ENCODE measurements at regions not wholly inside any gene's neighbourhood (a gene's known extent, or its start where the extent isn't known, plus 50 kb on each side); places are given as distances from the start of the nearest gene placed in this dataset.

DNA sequence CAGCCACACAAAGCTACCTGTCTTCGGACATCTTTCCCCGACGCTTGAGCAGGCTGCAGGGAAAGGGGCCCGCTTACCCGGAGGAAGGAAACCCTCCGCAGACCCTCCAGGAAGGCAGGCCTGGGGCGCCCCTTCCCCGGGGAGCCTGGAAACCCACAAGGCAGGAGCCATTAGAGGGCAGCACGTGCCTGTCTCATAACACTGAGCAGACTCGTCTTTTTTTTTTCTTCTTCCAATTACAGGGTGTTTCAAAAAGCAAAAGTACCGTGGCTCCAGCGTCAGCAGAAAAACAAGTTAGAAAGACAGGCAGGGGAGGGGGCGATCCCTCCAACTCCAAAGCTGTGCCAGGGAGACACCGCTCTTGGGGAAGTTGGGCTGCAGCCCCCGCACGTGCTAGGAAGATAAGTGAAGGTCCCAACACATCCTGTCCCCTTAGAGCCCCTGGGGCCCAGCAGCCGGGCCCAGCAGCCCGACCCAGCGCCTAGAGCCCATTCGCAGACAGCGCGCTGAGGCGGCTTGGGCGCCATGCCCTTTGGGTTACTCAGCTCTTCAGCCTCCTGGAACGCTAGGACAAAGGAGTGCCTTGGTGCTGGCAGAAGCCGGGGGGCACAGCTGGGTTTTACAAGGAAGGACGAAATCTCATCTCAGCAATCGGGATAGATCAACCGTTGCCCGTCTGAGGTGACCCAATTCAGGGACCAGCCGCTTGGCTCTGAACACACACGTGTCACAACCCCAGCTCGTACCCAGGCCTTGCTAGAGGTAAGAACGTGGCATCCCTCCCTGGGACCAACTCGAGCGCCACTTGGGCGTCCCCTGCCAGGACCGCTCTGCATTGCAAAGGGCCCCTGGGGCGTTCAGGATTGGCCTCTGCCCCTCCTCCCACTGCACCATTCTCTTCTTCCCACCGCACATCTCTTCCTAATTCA lies 136.3 kb downstream of the LY86 start (continued):
- TF ChIP-seq, protein P1, sequence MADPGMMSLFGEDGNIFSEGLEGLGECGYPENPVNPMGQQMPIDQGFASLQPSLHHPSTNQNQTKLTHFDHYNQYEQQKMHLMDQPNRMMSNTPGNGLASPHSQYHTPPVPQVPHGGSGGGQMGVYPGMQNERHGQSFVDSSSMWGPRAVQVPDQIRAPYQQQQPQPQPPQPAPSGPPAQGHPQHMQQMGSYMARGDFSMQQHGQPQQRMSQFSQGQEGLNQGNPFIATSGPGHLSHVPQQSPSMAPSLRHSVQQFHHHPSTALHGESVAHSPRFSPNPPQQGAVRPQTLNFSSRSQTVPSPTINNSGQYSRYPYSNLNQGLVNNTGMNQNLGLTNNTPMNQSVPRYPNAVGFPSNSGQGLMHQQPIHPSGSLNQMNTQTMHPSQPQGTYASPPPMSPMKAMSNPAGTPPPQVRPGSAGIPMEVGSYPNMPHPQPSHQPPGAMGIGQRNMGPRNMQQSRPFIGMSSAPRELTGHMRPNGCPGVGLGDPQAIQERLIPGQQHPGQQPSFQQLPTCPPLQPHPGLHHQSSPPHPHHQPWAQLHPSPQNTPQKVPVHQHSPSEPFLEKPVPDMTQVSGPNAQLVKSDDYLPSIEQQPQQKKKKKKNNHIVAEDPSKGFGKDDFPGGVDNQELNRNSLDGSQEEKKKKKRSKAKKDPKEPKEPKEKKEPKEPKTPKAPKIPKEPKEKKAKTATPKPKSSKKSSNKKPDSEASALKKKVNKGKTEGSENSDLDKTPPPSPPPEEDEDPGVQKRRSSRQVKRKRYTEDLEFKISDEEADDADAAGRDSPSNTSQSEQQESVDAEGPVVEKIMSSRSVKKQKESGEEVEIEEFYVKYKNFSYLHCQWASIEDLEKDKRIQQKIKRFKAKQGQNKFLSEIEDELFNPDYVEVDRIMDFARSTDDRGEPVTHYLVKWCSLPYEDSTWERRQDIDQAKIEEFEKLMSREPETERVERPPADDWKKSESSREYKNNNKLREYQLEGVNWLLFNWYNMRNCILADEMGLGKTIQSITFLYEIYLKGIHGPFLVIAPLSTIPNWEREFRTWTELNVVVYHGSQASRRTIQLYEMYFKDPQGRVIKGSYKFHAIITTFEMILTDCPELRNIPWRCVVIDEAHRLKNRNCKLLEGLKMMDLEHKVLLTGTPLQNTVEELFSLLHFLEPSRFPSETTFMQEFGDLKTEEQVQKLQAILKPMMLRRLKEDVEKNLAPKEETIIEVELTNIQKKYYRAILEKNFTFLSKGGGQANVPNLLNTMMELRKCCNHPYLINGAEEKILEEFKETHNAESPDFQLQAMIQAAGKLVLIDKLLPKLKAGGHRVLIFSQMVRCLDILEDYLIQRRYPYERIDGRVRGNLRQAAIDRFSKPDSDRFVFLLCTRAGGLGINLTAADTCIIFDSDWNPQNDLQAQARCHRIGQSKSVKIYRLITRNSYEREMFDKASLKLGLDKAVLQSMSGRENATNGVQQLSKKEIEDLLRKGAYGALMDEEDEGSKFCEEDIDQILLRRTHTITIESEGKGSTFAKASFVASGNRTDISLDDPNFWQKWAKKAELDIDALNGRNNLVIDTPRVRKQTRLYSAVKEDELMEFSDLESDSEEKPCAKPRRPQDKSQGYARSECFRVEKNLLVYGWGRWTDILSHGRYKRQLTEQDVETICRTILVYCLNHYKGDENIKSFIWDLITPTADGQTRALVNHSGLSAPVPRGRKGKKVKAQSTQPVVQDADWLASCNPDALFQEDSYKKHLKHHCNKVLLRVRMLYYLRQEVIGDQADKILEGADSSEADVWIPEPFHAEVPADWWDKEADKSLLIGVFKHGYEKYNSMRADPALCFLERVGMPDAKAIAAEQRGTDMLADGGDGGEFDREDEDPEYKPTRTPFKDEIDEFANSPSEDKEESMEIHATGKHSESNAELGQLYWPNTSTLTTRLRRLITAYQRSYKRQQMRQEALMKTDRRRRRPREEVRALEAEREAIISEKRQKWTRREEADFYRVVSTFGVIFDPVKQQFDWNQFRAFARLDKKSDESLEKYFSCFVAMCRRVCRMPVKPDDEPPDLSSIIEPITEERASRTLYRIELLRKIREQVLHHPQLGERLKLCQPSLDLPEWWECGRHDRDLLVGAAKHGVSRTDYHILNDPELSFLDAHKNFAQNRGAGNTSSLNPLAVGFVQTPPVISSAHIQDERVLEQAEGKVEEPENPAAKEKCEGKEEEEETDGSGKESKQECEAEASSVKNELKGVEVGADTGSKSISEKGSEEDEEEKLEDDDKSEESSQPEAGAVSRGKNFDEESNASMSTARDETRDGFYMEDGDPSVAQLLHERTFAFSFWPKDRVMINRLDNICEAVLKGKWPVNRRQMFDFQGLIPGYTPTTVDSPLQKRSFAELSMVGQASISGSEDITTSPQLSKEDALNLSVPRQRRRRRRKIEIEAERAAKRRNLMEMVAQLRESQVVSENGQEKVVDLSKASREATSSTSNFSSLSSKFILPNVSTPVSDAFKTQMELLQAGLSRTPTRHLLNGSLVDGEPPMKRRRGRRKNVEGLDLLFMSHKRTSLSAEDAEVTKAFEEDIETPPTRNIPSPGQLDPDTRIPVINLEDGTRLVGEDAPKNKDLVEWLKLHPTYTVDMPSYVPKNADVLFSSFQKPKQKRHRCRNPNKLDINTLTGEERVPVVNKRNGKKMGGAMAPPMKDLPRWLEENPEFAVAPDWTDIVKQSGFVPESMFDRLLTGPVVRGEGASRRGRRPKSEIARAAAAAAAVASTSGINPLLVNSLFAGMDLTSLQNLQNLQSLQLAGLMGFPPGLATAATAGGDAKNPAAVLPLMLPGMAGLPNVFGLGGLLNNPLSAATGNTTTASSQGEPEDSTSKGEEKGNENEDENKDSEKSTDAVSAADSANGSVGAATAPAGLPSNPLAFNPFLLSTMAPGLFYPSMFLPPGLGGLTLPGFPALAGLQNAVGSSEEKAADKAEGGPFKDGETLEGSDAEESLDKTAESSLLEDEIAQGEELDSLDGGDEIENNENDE (IDR thresholded peaks at IDR 0.05; ENCODE audit: low read depth, low read length): no peak
- TF ChIP-seq, protein P2, sequence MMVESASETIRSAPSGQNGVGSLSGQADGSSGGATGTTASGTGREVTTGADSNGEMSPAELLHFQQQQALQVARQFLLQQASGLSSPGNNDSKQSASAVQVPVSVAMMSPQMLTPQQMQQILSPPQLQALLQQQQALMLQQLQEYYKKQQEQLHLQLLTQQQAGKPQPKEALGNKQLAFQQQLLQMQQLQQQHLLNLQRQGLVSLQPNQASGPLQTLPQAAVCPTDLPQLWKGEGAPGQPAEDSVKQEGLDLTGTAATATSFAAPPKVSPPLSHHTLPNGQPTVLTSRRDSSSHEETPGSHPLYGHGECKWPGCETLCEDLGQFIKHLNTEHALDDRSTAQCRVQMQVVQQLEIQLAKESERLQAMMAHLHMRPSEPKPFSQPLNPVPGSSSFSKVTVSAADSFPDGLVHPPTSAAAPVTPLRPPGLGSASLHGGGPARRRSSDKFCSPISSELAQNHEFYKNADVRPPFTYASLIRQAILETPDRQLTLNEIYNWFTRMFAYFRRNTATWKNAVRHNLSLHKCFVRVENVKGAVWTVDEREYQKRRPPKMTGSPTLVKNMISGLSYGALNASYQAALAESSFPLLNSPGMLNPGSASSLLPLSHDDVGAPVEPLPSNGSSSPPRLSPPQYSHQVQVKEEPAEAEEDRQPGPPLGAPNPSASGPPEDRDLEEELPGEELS (CRISPR knock-in tag; IDR thresholded peaks at IDR 0.05; ENCODE audit: borderline replicate concordance): no peak
- TF ChIP-seq, protein P3, sequence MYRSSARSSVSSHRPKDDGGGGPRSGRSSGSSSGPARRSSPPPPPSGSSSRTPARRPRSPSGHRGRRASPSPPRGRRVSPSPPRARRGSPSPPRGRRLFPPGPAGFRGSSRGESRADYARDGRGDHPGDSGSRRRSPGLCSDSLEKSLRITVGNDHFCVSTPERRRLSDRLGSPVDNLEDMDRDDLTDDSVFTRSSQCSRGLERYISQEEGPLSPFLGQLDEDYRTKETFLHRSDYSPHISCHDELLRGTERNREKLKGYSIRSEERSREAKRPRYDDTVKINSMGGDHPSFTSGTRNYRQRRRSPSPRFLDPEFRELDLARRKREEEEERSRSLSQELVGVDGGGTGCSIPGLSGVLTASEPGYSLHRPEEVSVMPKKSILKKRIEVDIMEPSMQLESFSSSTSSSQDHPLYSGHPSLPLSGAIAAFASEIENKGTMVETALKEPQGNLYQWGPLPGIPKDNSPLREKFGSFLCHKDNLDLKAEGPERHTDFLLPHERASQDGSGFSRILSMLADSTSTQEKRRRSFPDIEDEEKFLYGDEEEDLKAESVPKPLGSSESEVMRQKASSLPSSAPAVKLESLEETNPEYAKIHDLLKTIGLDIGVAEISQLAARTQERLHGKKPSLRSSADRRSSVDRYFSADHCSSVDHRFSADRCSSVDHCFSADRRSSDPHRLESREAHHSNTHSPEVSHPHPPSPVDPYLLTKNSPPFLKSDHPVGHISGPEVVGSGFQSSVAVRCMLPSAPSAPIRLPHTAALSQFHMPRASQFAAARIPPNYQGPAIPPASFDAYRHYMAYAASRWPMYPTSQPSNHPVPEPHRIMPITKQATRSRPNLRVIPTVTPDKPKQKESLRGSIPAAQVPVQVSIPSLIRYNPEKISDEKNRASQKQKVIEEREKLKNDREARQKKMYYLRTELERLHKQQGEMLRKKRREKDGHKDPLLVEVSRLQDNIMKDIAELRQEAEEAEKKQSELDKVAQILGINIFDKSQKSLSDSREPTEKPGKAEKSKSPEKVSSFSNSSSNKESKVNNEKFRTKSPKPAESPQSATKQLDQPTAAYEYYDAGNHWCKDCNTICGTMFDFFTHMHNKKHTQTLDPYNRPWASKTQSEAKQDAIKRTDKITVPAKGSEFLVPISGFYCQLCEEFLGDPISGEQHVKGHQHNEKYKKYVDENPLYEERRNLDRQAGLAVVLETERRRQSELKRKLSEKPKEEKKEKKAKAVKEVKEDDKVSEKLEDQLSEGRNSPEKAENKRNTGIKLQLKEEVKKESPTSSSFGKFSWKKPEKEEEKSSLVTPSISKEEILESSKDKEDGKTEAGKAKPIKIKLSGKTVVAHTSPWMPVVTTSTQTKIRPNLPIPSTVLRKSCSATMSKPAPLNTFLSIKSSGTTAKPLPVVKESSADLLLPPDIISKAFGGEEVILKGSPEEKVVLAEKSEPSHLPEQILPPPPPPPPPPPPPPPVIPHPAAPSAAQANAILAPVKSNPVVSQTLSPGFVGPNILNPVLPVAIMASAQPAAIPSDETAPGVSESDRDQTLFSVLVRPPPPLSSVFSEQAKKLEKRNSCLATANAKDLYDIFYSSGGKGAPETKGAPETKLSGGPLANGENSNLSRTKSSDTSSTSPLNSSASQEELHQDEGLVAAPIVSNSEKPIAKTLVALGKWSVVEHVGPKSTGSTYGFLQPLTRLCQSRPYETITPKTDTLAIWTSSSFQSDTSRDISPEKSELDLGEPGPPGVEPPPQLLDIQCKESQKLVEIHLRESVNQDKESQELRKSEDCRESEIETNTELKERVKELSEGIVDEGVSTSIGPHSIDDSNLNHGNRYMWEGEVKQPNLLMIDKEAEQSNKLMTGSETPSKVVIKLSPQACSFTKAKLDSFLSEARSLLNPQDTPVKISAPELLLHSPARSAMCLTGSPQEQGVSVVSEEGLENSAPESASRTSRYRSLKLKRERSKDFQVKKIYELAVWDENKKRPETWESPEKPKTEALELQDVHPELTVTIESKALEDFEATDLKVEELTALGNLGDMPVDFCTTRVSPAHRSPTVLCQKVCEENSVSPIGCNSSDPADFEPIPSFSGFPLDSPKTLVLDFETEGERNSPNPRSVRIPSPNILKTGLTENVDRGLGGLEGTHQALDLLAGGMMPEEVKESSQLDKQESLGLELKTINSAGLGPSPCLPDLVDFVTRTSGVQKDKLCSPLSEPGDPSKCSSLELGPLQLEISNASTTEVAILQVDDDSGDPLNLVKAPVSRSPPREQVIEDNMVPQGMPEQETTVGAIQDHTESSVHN (IDR thresholded peaks at IDR 0.05; ENCODE audit: borderline replicate concordance in 1 of 2, low read depth in 1 of 2): no peak

All from K562 (cell line).